Esophagus mucosa (tissue), 1 donor: ENCODE measurements at regions not wholly inside any gene's neighbourhood (a gene's known extent, or its start where the extent isn't known, plus 50 kb on each side); places are given as distances from the start of the nearest gene placed in this dataset.
"Not testable (repeated sequence)": the region's sequence is repeated elsewhere in the genome, so short reads cannot be mapped to it uniquely, and the experiment has no call there.

ENCODE experiments used
- ATAC-seq: fragments of 200-7000 bp; cut with Tn5 transposase; one replicate; pipeline ENCODE4 v1.9.1; 2020
- donor health status: DM: yes; HTN: yes; CAD: no.

- ATAC-seq, result no peak
Measured at GRCh38 chr15:21261965-21262850, 178.1 kb downstream of the POTEB3 start.

- no peak for ATAC-seq
Measured at GRCh38 chr15:21261396-21261964, 178.8 kb downstream of the POTEB3 start.

- ATAC-seq, result no peak
Measured at GRCh38 chr15:21260966-21261395, 179.3 kb downstream of the POTEB3 start.

GRCh38 chr15:21258635-21259034 lies 181.7 kb downstream of the POTEB3 start:
- not testable (repeated sequence) for ATAC-seq

- ATAC-seq, result not testable (repeated sequence)
Measured at GRCh38 chr15:21249508-21250019, 190.7 kb downstream of the POTEB3 start.
